BE2C (cell line): ENCODE measurements at regions not wholly inside any gene's neighbourhood (a gene's known extent, or its start where the extent isn't known, plus 50 kb on each side); places are given as distances from the start of the nearest gene placed in this dataset.

Experiments
- DNase-seq: peaks from one replicate; pipeline ENCODE4 v3.0.0-alpha.2; 2020
- H3K27me3 ChIP-seq: fragments of 250-450 bp; sonication (Bioruptor Pico); 2 replicates; pipeline ENCODE4 v1.5.1; 2020; ENCODE audit warnings: mild to moderate bottlenecking
- H3K36me3 ChIP-seq: fragments of 250-450 bp; sonication (Bioruptor Pico); 2 replicates; pipeline ENCODE4 v1.5.1; 2020; ENCODE audit warnings: mild to moderate bottlenecking
- H3K4me1 ChIP-seq: fragments of 250-450 bp; sonication (Bioruptor Pico); 2 replicates; pipeline ENCODE4 v1.5.1; 2020
- H3K4me3 ChIP-seq: 2 replicates; pipeline ENCODE4 v1.5.1; 2011; ENCODE audit warnings: low read depth, low read length
- H3K9me3 ChIP-seq: fragments of 250-450 bp; sonication (Bioruptor Pico); 2 replicates; pipeline ENCODE4 v1.5.1; 2020
- TF ChIP-seq, protein P1 (sequence below): IDR thresholded peaks from 2 replicates; pipeline ENCODE4 v1.5.1; 2012; ENCODE audit warnings: mild to moderate bottlenecking, low read depth, low read length

DNA sequence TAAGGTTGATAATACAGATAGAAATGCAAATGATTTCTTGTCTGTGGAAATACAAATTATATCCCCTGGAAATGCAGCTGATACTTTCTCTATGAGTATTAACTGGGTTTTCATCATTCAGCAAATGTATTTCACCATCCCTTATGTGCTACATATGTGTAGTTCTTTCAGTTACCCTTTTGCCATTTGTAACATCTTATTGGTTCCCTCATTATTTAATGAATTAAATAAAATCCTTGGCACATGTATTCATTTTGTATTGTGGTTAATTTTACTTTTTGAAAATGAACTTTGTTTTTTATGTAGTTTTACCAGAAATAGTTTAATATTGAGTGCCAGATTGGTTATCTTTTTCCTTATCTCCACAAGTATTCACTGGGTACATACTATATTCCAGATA is 89.9 kb upstream of the DEPDC1 start:
- no peaks in the 10 kb centered on the region for H3K27me3 ChIP-seq
- TF ChIP-seq, protein P1, sequence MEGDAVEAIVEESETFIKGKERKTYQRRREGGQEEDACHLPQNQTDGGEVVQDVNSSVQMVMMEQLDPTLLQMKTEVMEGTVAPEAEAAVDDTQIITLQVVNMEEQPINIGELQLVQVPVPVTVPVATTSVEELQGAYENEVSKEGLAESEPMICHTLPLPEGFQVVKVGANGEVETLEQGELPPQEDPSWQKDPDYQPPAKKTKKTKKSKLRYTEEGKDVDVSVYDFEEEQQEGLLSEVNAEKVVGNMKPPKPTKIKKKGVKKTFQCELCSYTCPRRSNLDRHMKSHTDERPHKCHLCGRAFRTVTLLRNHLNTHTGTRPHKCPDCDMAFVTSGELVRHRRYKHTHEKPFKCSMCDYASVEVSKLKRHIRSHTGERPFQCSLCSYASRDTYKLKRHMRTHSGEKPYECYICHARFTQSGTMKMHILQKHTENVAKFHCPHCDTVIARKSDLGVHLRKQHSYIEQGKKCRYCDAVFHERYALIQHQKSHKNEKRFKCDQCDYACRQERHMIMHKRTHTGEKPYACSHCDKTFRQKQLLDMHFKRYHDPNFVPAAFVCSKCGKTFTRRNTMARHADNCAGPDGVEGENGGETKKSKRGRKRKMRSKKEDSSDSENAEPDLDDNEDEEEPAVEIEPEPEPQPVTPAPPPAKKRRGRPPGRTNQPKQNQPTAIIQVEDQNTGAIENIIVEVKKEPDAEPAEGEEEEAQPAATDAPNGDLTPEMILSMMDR, result no peak
- DNase-seq, result no peak
- no peaks in the 10 kb centered on the region for H3K4me1 ChIP-seq
- H3K36me3 ChIP-seq, result no peaks in the 10 kb centered on the region
- no peaks in the 10 kb centered on the region for H3K9me3 ChIP-seq
- no peak overlapping the region for H3K4me3 ChIP-seq

DNA sequence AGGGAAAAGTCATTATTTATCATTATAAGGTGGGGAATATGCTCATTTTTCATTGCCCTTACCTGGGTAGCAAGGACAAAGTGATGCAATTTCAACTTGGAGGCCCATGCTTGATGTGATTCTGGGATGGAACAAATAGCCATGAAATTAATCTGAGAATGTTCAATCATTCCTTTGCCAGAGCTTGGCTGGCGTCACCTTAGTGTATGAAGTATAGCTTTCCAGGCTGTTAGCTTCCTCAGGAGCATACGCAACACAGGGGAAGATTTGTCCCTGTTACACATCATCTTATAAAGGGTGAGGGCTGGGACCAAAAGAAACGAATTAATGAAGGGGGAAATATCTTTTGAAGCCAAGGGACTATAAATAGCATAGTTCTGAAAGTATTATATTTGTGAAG is 91.4 kb upstream of the DEPDC1 start:
- no peaks in the 10 kb centered on the region for H3K9me3 ChIP-seq
- no peak overlapping the region for H3K4me3 ChIP-seq
- no peak for DNase-seq
- H3K27me3 ChIP-seq, result no peaks in the 10 kb centered on the region
- no peaks in the 10 kb centered on the region for H3K4me1 ChIP-seq
- no peaks in the 10 kb centered on the region for H3K36me3 ChIP-seq
- TF ChIP-seq, protein P1, result no peak

DNA sequence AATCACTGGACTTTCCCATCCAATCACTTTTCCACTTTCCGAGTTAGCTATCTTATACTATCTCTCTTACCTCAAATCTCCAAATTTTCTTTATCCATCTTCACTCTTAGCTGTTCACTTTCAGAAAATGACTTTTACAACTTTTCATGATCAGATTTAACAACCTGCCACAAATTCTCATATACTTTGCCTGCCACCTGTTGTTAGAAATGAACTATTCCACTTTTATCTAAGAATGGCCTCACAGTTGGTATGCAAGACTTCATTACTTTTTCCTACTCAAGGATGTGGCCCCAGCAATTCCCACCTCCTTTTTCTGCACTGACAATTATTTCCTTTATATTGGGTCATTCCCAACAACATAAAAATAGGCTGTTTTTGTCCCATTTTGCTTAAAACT is 93.6 kb upstream of the DEPDC1 start:
- H3K9me3 ChIP-seq, result no peaks in the 10 kb centered on the region
- no peak for DNase-seq
- H3K27me3 ChIP-seq, result no peaks in the 10 kb centered on the region
- H3K4me3 ChIP-seq, result no peak overlapping the region
- H3K36me3 ChIP-seq, result no peaks in the 10 kb centered on the region
- TF ChIP-seq, protein P1, result no peak
- H3K4me1 ChIP-seq, result no peaks in the 10 kb centered on the region

DNA sequence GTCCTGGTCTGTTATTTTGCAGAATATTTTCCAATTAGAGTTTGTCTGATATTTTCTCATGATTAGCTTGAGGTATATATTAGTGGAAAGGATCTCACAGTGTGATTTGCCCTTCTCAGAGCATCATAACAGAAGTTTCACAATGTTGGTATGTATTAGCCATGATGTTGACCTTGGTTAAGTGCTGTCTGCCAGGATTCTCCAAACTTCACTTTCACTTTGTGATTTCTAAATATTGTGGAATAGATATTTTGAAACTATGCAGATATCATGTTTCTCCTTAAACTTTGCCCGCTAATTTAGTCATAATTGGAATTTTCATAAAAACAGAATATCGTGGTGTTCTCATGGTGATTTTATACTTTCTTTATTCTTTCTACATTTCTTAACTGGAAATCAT is 98.0 kb upstream of the DEPDC1 start:
- no peaks in the 10 kb centered on the region for H3K27me3 ChIP-seq
- no peak for DNase-seq
- H3K9me3 ChIP-seq, result no peaks in the 10 kb centered on the region
- H3K36me3 ChIP-seq, result no peaks in the 10 kb centered on the region
- H3K4me1 ChIP-seq, result no peaks in the 10 kb centered on the region
- TF ChIP-seq, protein P1, result no peak
- no peak overlapping the region for H3K4me3 ChIP-seq

DNA sequence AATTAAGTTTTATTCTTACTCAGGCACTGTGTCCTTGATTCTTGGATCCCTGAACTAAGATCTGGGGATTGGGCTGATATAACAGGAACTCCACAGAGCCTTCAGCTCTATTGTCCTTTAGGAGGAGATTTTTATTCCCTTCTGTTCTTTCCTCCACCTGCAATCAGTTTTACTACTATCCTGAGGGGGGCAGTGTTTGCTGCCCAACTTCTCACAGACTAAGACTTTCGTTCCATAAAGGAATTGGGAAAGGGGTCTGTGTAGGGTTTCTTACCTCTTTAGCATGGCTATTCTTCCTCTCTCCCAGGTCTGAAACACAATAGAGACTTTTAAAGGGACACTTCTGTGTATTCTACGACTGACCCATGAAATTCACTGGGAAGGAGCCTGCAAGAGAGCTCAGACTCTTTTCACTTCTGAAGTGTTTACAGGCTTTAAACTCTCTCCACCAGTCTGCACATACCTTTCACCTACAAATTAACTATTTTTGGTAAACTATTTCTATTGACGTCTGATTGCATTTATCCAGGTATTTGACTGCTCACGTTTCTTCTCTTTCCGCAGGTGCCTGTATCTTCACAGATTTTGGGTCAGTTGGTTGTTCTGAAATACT is 103.3 kb upstream of the DEPDC1 start:
- DNase-seq, result peak; percentile 4
- no peak overlapping the region for H3K4me3 ChIP-seq
- TF ChIP-seq, protein P1, result peak; percentile 52

DNA sequence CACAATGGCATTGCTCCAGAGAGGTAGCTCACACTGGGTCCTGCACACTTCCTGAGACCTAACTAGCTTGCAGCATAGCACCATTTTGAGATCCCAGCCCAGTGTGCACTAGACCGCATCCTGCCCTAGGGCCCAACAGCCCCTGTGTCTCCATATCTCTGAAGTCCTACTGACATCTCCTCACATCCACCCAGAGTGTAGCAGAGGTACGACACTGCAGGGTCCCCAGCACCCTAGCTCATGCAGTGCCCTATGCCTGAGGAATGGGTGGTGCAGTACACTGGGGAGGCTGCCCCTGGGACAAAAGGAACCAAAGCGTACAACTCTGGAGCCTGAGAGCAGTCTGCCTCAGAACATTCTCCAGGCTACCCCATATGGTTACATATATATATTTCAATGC is 111.4 kb upstream of the DEPDC1 start:
- H3K4me3 ChIP-seq, result no peak overlapping the region
- no peaks in the 10 kb centered on the region for H3K4me1 ChIP-seq
- H3K36me3 ChIP-seq, result no peaks in the 10 kb centered on the region
- DNase-seq, result no peak
- H3K9me3 ChIP-seq, result no peaks in the 10 kb centered on the region
- no peaks in the 10 kb centered on the region for H3K27me3 ChIP-seq
- TF ChIP-seq, protein P1, result no peak

More for the DNA sequence above, 103.3 kb upstream of the DEPDC1 start:
- H3K9me3 ChIP-seq, result no peaks in the 10 kb centered on the region
- H3K27me3 ChIP-seq, result no peaks in the 10 kb centered on the region
- H3K4me1 ChIP-seq, result no peaks in the 10 kb centered on the region
- H3K36me3 ChIP-seq, result no peaks in the 10 kb centered on the region
